GM18508 (cell line): ENCODE measurements at regions not wholly inside any gene's neighbourhood (a gene's known extent, or its start where the extent isn't known, plus 50 kb on each side); places are given as distances from the start of the nearest gene placed in this dataset.

Experiments used
- ATAC-seq: cut with Tn5 transposase; IDR thresholded peaks from one replicate; pipeline ENCODE4 v1.9.1; 2021; ENCODE audit warnings: moderate number of reproducible peaks; ENCODE audit not compliant: insufficient read depth, unreplicated experiment

- ATAC-seq: no peak
These were observed 371.6 kb downstream of the EIPR1 start for GRCh38 chr2:3005859-3006501.

DNA sequence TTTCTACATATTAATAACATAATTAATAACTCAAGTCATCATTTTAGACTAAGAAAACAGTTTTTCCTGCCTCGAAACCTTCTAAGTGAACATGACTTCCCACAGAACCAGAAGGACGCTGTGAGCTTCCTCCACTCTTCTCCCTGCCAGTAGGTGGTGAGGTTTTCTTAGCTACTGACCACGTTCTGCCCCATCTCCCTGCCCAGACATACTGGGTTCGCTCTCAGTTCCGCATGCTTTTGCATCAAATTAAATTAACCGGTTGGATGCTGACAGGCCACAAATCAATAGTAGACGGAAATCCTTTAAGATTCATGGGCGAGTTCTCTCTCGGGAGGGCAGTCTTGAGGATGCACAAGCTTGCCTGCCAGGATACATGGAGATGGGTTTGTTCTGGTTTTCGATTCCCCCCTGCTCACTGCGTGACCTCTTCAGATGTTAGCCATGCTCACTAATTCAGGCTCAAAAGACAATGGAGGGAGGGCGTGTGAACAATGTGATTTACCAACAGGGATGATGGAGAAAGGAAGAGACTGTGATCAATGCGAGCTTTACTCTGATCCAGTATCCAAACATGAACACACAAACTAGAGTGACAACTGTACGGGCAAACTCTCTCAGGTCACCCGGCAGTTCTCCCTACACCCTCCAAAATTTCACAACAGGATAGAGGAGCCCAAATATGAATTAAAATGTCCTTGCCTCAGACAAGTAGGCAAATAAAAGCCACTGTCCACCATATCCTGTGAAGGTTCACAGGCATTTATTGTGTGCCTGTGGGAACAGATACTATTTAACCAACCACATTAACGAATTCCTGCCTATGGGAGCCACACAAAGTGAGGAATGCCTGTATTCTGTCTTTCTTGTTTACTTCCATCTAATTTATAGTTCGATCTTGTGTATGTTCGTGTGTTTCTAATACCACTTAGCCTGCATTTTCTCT, 375.7 kb downstream of the EIPR1 start:
- ATAC-seq: no peak

GRCh38 chr2:3000968-3001367, 376.6 kb downstream of the EIPR1 start:
- ATAC-seq: no peak

DNA sequence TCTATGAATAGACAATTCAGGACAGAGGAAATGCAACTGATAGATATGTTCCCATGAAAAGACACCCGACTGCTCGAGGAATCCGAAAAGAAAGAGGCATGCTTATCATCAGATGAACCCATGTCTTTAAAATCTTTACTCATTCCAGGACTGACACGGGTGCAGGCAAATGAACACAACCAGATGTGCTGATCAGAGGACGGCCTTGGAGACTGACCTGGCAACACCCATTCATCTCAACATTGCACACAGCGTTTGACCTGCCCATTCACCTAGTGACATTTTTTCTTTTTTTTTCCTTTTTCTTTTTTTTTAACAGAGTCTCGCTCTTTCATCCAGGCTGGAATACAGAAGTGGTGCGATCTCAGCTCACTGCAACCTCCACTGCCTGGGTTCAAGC, 377.5 kb downstream of the EIPR1 start:
- no peak for ATAC-seq

DNA sequence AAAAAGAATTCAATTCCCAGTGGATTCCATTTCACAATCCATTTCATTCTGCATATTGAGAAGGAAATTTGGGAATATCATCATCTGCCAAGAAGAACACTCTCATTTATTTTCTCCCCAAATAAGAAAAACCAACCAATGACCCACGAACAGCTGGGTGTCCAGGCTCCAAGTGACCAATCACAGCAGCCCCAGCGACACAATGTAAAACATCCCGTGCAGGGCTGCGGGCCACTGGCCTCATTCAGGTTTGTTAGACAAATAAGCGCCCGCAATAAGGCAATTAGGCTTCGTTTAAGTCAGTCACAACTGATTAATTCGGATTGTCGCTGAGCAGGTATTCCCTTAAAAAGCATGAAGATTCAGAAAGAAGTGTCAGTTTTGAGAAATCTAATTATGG, 378.6 kb downstream of the EIPR1 start:
- no peak for ATAC-seq

- ATAC-seq: no peak
These were observed 384.4 kb downstream of the EIPR1 start for GRCh38 chr2:2993172-2993692.

- no peak for ATAC-seq
These were observed 385.0 kb downstream of the EIPR1 start for GRCh38 chr2:2992634-2993033.

DNA sequence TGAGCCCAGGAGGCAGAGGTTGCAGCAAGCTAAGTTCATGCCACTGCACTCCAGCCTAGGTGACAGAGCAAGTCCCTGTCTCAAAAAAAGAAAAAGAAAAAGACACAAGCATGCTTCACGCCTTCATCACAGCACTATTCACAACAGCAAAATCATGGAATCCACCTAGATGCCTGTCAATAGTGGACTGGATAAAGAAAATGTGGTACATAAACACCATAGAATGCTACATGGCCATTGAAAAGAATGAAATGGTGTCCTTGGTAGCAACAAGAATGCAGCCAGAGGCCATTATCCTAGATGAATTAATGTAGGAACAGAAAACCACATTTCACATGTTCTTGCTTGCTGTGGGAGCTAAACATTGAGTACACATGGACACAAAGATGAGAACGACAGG, 392.6 kb downstream of the EIPR1 start:
- ATAC-seq: no peak

GRCh38 chr2:2981000-2981399, 396.6 kb downstream of the EIPR1 start:
- no peak for ATAC-seq

GRCh38 chr2:2974982-2975381, 402.6 kb downstream of the EIPR1 start:
- no peak for ATAC-seq

- no peak for ATAC-seq
These were observed 417.0 kb downstream of the EIPR1 start for GRCh38 chr2:2960441-2961133.

DNA sequence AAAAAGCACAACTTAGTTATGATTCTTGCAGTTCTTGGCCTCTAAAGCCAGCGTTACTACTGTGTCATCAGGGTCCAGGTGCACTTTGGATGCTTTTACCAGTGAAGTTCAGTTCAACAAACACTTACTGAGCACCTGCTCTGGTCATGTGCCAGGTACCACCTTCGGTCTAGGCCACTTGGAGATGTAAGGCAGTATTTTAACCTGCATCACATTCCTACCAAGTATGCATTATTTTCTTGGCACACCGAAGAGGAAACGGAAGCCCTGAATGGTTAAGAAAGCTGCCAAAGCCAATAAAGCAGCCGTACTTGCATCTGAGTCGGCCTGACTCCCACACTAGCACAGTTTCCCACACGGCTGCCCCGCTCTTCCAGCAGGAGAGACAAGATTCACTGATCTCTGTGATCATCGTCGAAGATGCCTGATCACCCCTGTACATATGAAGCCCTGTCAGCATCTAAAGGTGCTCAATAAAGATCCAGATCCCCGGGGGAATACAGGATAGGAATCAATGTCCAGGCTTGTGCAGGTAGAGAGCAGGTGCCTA, 427.1 kb downstream of the EIPR1 start:
- no peak for ATAC-seq

- no peak for ATAC-seq
These were observed 430.2 kb downstream of the EIPR1 start for GRCh38 chr2:2947406-2947805.

GRCh38 chr2:2942906-2943305, 434.7 kb downstream of the EIPR1 start:
- ATAC-seq: no peak

GRCh38 chr2:2942225-2942624, 435.4 kb downstream of the EIPR1 start:
- ATAC-seq: no peak

DNA sequence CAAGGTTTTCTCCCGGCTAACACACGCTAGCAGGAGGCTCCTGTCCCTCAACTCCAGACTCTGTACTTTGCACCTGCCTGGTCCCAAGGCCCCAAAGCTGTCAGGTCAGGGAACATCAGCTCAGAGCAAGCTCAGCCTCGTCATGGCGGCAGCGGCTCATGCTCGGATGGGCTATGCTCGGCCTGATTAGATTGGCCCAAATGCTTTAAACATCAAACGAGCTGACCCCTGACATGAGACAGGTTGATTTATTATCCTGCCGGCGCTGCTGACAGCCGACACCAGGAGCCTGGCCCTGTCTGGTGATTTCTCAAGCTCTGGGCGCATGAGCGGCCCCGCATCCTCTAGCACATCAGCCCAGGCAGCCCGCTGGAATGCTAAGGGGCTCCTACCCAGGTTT, 436.4 kb downstream of the EIPR1 start:
- ATAC-seq: no peak

DNA sequence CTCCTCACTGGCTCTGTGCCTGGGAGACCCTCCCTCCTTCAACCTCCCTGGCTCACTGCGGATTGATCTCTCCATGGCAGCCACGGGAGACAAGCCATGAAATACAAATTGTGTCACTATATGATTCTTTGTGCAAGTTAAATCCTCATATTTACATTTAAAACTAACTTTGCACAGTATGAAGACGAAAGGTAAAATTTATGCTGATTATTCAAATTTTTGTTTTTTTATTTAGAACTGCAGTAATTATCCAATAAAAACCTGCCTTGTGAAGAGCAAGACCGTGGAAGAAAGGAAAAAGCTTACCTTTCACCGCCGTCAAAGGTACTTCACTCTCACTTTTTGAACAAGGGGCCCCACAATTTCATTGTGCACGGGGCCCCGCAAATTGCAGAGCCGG, 436.9 kb downstream of the EIPR1 start:
- ATAC-seq: no peak

- no peak for ATAC-seq
These were observed 437.6 kb downstream of the EIPR1 start for GRCh38 chr2:2940061-2940460.

DNA sequence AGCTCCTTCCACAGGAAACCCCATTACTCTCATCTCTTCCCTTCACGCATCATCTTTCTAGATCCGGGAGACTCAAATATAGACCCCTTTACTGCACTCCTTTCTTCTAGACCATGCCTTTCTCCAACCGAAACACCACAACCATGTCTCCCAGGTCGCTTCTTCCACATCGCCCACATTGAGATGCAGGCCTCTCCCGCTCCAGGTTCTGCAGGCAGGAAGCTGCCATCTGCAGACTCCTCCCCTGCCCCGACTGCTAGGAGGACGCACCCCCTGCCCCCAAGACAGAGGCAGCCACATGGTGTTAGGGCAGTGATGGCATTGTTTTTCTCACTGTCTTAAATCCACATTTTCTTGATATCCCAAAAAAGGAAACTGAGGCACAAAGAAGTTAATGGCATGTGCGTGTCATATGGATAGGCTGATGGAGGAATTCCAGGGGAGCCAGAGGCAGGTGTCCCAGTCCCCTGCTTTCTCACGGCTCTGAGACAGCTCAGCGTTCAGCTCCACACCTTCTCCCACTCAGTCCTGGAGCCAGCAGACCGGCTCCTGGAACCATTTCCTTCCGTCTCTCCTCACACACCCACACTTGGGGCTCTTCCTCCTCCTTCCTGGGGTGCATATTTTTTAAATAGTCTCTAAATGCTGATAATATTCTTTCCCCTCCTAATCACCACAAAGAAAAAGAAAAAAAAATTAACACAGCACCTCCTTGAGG, 438.4 kb downstream of the EIPR1 start:
- ATAC-seq: no peak

GRCh38 chr2:2938481-2938880, 439.1 kb downstream of the EIPR1 start:
- no peak for ATAC-seq
